ENCODE measurements at regions not wholly inside any gene's neighbourhood (a gene's known extent, or its start where the extent isn't known, plus 50 kb on each side); places are given as distances from the start of the nearest gene placed in this dataset.

- Histone ChIP-seq H3K27me3 (ENCODE audit: control insufficient read depth, insufficient read depth, low read length) (no peaks in the 10 kb centered on the region), H3K27ac (ENCODE audit: low read length) (no peak overlapping the region), H3K9me3 (ENCODE audit: control insufficient read depth, insufficient read depth, low read depth, low read length) (no peaks in the 10 kb centered on the region), H3K36me3 (ENCODE audit: control insufficient read depth, insufficient read depth, low read length) (no peaks in the 10 kb centered on the region), H3K4me3 (ENCODE audit: low read depth in 2 of 2, low read length in 2 of 2) (no peak overlapping the region), H3K4me1 (ENCODE audit: control insufficient read depth, insufficient read depth, low read length) (no peaks in the 10 kb centered on the region)
- ChIA-PET POLR2A (no interaction called here), CTCF (no interaction called here)
- ATAC-seq, result no peak
- in situ Hi-C loops (cut with HindIII; ENCODE audit: low pct_unique_long_range_greater_than_20kb, low sequenced_read_pairs) (no loop called here), intact Hi-C loops (cut with micrococcal nuclease; ENCODE audit: unreplicated experiment) (no loop called here)
- TF ChIP-seq SIN3A (IDR thresholded peaks at IDR 0.05; ENCODE audit: borderline replicate concordance, insufficient read depth, low read depth, low read length) (no peak), REST (IDR thresholded peaks at IDR 0.05; ENCODE audit: insufficient read depth in 1 of 2, low read depth in 2 of 2, low read length in 1 of 2) (no peak), CTCF (IDR thresholded peaks at IDR 0.05) (no peak), TCF7L2 (IDR thresholded peaks at IDR 0.05; ENCODE audit: low read depth, low read length) (no peak), POLR2AphosphoS5 (IDR thresholded peaks at IDR 0.05; ENCODE audit: low read depth, low read length) (no peak)
- DNase-seq (ENCODE audit: low read depth, low spot score), result no peak
- BruUV-seq (replicated peaks), result no TSS peak
These were observed 107.4 kb downstream of the ARL6IP6 start for GRCh38 chr2:152825834-152826233.

GRCh38 chr2:152823905-152824304, 105.5 kb downstream of the ARL6IP6 start:
- in situ Hi-C loops (cut with HindIII; ENCODE audit: low pct_unique_long_range_greater_than_20kb, low sequenced_read_pairs) (no loop called here), intact Hi-C loops (cut with micrococcal nuclease; ENCODE audit: unreplicated experiment) (no loop called here)
- DNase-seq (ENCODE audit: low read depth, low spot score), result no peak
- BruUV-seq (replicated peaks), result no TSS peak
- no peak for TF ChIP-seq POLR2AphosphoS5 (IDR thresholded peaks at IDR 0.05; ENCODE audit: low read depth, low read length)
- TF ChIP-seq SIN3A (IDR thresholded peaks at IDR 0.05; ENCODE audit: borderline replicate concordance, insufficient read depth, low read depth, low read length), result no peak
- no peak for TF ChIP-seq TCF7L2 (IDR thresholded peaks at IDR 0.05; ENCODE audit: low read depth, low read length)
- TF ChIP-seq REST (IDR thresholded peaks at IDR 0.05; ENCODE audit: insufficient read depth in 1 of 2, low read depth in 2 of 2, low read length in 1 of 2), result no peak
- TF ChIP-seq CTCF (IDR thresholded peaks at IDR 0.05), result no peak
- Histone ChIP-seq H3K4me3 (ENCODE audit: low read depth in 2 of 2, low read length in 2 of 2) (no peak overlapping the region), H3K36me3 (ENCODE audit: control insufficient read depth, insufficient read depth, low read length) (no peaks in the 10 kb centered on the region), H3K4me1 (ENCODE audit: control insufficient read depth, insufficient read depth, low read length) (no peaks in the 10 kb centered on the region), H3K27me3 (ENCODE audit: control insufficient read depth, insufficient read depth, low read length) (no peaks in the 10 kb centered on the region), H3K9me3 (ENCODE audit: control insufficient read depth, insufficient read depth, low read depth, low read length) (no peaks in the 10 kb centered on the region), H3K27ac (ENCODE audit: low read length) (no peak overlapping the region)
- CTCF ChIA-PET, result no interaction called here
- POLR2A ChIA-PET, result no interaction called here
- ATAC-seq, result no peak

All from Panc1 (cell line).